T47D (cell line): ENCODE measurements at regions not wholly inside any gene's neighbourhood (a gene's known extent, or its start where the extent isn't known, plus 50 kb on each side); places are given as distances from the start of the nearest gene placed in this dataset.

Source experiments
- DNase-seq, 2 experiments: peaks; one replicate each; pipeline versions ENCODE4 v3.0.0 to v3.0.0-alpha.2; 2011 to 2012; ENCODE audit warnings: low read depth in 1 of 2, low spot score in 1 of 2
- JUND ChIP-seq: IDR thresholded peaks from 2 replicates; pipeline ENCODE4 v1.6.1; 2012; ENCODE audit warnings: low read depth
- in situ Hi-C: cut with HindIII; loops from 2 replicates; pipeline ENCODE4 v1.10.0; 2016; ENCODE audit warnings: low sequenced_read_pairs, low pct_unique_long_range_greater_than_20kb

- in situ Hi-C loops, result no loop called here
- TF ChIP-seq JUND, result no peak
- peak in 1 of 2 experiments; percentile 6 for DNase-seq
These were observed 84.4 kb upstream of the DYNAP start for GRCh38 chr18:54506516-54507261.

- no peak for TF ChIP-seq JUND
- in situ Hi-C loops, result no loop called here
- DNase-seq, result no peak
These were observed 81.3 kb upstream of the DYNAP start for GRCh38 chr18:54509793-54510192.

GRCh38 chr18:54515149-54515548 is 75.9 kb upstream of the DYNAP start:
- DNase-seq, result no peak
- in situ Hi-C loops, result no loop called here
- no peak for TF ChIP-seq JUND

GRCh38 chr18:54517521-54517920 is 73.5 kb upstream of the DYNAP start:
- no peak for TF ChIP-seq JUND
- no peak for DNase-seq
- in situ Hi-C loops, result no loop called here

GRCh38 chr18:54521846-54522245 is 69.2 kb upstream of the DYNAP start:
- no peak for DNase-seq
- in situ Hi-C loops, result no loop called here
- TF ChIP-seq JUND, result no peak

- no peak for TF ChIP-seq JUND
- no peak for DNase-seq
- in situ Hi-C loops, result no loop called here
These were observed 62.1 kb upstream of the DYNAP start for GRCh38 chr18:54528942-54529376.

- no peak for TF ChIP-seq JUND
- in situ Hi-C loops, result no loop called here
- DNase-seq, result no peak
These were observed 61.6 kb upstream of the DYNAP start for GRCh38 chr18:54529444-54529843.

- in situ Hi-C loops, result no loop called here
- no peak for DNase-seq
- no peak for TF ChIP-seq JUND
These were observed 60.8 kb upstream of the DYNAP start for GRCh38 chr18:54530285-54530684.

- DNase-seq, result no peak
- no peak for TF ChIP-seq JUND
- in situ Hi-C loops, result no loop called here
These were observed 59.5 kb upstream of the DYNAP start for GRCh38 chr18:54531402-54532065.

GRCh38 chr18:54532222-54532621 is 58.8 kb upstream of the DYNAP start:
- DNase-seq, result peak in 1 of 2 experiments; percentile 34
- in situ Hi-C loops, result no loop called here
- no peak for TF ChIP-seq JUND

GRCh38 chr18:54532962-54533361 is 58.1 kb upstream of the DYNAP start:
- in situ Hi-C loops, result no loop called here
- TF ChIP-seq JUND, result no peak
- DNase-seq, result peak in 1 of 2 experiments; percentile 19
